ENCODE measurements at regions not wholly inside any gene's neighbourhood (a gene's known extent, or its start where the extent isn't known, plus 50 kb on each side); places are given as distances from the start of the nearest gene placed in this dataset.
"Not testable (repeated sequence)": the region's sequence is repeated elsewhere in the genome, so short reads cannot be mapped to it uniquely, and the experiment has no call there.

- no peak for DNase-seq (ENCODE audit: low read depth in 3 of 3)
These were observed 107.7 kb upstream of the VANGL1 start for GRCh38 chr1:115534106-115534505.

GRCh38 chr1:115531631-115532264 is 110.0 kb upstream of the VANGL1 start:
- no peak for DNase-seq (ENCODE audit: low read depth in 3 of 3)

GRCh38 chr1:115530407-115530806 is 111.4 kb upstream of the VANGL1 start:
- no peak for DNase-seq (ENCODE audit: low read depth in 3 of 3)

GRCh38 chr1:115529216-115529897 is 112.4 kb upstream of the VANGL1 start:
- no peak for DNase-seq (ENCODE audit: low read depth in 3 of 3)

DNA sequence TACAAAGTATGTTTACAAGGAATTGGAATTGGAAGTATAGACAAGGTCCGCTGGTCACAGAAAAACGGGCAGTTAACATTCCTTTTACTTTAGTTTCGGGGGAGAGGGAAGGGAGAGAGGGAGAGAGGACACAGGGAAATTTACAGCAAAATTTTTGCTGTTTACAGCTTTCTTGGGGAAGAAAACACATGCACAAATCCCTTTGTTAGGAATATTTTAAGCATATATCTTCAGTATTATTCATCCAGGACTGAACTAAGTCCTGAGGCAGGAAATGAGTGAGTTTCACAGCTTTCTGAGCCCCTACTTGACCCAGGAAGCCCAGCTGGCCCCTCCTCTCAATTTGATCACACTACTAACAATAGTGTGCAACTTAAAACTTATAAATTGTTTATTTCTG is 113.4 kb upstream of the VANGL1 start:
- DNase-seq (ENCODE audit: low read depth in 3 of 3) = not testable (repeated sequence)

DNA sequence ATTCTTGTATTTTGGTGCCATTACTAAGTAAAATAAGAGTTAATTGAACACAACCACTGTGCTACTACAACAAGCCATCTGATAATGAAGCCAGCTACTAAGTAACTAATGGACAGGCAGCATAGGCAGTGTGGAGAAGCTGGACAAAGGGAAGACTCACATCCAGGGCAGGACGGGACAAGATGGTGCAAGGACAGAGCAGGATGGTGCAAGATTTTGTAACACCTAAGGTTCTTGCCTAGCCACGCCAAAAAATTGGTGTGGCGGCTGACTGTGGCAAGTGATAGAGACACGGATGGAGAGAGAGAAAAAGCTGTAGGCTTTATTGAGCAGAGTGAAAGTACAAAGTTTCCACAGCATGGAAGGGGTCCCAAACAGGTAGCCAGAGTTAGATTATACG is 114.0 kb upstream of the VANGL1 start:
- no peak for DNase-seq (ENCODE audit: low read depth in 3 of 3)

DNA sequence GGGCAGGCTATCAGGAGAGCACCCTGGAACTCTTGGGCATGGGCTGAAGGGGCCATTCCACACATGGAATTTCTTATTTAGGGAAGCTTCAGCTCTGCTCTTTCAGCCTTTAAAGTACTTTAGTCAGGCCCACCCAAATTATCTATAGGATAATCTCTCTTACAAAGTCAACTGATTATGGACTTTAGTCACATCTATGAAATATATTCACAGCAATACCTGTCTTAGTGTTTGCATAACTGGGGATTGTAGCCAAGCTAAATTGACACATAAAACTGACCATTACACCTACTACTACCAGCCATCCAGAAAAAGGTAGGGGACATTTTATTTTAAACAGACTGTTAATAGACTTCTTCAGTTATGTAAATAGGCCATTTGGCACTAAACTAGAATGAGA is 114.9 kb upstream of the VANGL1 start:
- DNase-seq (ENCODE audit: low read depth in 3 of 3) = no peak

GRCh38 chr1:115524236-115524635 is 117.5 kb upstream of the VANGL1 start:
- no peak for DNase-seq (ENCODE audit: low read depth in 3 of 3)

GRCh38 chr1:115522386-115522785 is 119.4 kb upstream of the VANGL1 start:
- DNase-seq (ENCODE audit: low read depth in 3 of 3) = no peak

- no peak for DNase-seq (ENCODE audit: low read depth in 3 of 3)
These were observed 126.5 kb upstream of the VANGL1 start for GRCh38 chr1:115515270-115515669.

DNA sequence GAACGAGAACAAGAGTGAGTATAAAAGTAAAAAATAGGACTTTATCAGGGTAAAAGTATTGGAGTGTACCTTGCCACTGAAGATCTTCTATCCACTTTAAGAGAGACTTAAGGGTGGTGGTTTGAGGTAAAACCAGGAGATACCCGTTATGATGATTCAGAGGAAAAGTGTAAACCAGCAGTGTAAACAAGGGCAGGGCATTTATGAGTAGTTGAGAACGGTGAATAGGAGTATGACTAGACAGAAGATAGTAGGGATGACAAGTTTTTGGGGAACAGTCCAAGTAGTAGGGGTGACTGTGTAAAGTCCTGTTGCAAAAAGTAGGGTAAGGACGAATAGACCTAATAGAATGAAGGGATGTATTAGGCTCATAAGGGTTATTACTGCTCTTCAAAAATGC is 131.5 kb upstream of the VANGL1 start:
- DNase-seq (ENCODE audit: low read depth in 3 of 3) = not testable (repeated sequence)

DNA sequence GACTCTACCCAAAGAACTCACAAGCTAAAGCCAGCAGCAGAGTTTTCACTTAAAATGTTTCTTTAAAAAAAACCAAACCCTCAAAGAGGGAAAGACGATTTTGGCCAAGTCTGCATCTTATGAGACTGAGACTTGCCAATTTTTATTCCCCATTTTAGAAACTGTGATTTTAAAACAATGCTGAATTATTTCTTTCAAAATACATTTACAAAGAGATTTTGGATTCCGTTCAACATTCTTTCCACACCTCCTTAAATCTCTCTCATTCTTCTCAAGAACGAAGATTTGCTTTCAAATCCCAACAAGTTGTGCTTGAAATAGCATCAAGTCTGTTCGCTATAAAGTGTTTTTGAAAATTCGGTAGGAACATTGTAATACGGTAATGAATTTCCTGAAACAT is 133.9 kb upstream of the VANGL1 start:
- DNase-seq (ENCODE audit: low read depth in 3 of 3) = no peak

DNA sequence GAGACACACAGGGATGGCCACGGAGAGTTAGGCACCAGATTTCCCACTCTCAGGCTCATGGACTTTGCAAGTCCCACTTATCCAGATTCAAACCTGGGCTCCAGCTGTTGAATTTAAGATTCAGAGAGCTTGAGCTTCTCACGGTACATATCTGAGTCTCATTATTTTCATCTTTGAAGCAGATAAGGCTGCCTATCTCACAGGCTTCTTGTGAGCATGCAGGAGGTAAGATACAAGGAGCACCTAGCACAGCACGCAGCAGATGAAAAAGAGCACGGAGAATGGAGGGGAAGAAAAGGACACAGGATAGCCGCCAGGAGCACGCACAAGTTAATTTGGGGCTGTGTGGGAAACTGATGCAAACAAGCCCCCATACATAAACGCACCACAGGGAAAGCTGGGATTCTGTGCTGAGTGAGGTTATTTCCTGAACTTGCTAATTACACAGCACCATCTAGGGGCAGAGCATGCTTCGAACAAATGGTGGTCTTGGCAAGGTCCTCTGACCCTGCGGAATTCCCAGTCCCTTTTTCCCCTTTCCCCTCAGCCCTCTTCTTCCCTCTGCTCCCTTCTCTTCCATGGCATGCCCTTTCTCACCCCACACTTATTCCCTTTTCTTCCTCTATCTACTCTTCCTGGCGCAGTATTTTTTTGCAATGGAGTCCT is 134.7 kb upstream of the VANGL1 start:
- no peak for DNase-seq (ENCODE audit: low read depth in 3 of 3)

GRCh38 chr1:115506518-115506917 is 135.3 kb upstream of the VANGL1 start:
- DNase-seq (ENCODE audit: low read depth in 3 of 3) = no peak

GRCh38 chr1:115505148-115505571 is 136.6 kb upstream of the VANGL1 start:
- DNase-seq (ENCODE audit: low read depth in 3 of 3) = no peak

GRCh38 chr1:115502183-115502582 is 139.6 kb upstream of the VANGL1 start:
- not testable (repeated sequence) for DNase-seq (ENCODE audit: low read depth in 3 of 3)

DNA sequence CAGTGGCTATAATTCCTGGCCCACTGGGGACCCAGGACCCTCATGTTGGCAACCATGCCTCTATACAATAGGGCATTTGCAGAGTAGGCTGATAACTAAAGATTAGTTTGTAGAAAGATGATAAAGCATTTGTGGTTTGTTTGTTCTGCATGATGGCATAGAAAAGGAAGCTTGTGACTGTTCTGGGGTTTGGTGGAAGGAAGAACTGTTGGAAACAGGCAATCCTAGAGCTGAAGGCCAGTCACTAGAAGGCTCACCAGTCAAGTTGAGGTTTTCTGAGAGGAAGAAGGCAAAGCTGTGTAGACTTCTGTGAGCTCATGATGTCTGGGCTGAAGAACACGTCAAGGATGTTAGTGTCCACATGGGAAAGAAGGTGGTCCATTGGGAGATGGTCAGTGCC is 140.3 kb upstream of the VANGL1 start:
- no peak for DNase-seq (ENCODE audit: low read depth in 3 of 3)

DNA sequence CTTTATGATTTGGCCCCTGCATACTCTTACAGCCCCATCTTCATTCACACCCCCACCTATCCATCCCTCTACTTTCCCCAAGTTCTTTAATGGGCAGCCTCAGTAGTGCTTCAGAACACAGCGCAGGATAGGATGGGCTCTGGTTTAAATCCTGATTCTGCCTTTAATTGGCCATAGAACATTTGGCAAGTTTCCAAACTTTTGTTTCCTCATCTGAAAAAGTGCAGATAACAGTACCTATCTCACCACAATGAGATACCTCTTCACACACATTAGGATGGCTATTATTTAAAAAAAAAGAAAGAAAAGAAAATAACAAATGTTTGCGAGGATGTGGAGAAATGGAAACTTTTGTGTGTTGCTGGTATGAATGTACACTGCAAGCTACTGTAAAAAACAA is 142.5 kb upstream of the VANGL1 start:
- no peak for DNase-seq (ENCODE audit: low read depth in 3 of 3)

DNA sequence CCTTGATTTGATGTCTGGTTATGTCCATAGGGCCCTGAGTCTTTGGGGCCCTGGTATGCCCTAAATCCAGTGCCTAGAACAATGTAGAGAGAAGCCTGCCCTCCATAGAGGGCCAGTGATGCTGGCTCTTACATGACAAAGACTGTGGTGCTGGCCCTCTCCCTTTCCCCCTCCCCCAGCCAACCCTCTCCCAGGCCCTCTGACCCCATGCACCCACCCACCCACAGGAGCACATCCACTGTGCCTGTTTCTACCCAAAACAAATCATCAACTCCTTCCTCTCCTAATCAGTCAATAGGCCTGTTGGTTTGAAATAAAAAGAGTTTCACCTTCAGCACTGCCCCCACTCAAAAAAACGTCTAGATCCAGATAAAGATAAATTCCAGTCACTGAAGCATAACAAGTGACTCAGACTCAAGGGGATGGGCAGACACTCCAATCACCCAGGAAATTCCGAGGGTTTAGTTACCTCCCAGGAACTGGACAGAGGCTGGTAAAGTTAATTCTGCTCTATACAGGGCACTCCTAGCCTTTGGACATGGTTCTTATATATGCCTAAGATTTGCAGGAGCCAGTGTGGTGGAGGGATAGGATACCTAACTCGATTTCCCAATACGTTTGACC is 144.8 kb upstream of the VANGL1 start:
- DNase-seq (ENCODE audit: low read depth in 3 of 3) = no peak

GRCh38 chr1:115495625-115496024 is 146.1 kb upstream of the VANGL1 start:
- DNase-seq (ENCODE audit: low read depth in 3 of 3) = no peak

DNA sequence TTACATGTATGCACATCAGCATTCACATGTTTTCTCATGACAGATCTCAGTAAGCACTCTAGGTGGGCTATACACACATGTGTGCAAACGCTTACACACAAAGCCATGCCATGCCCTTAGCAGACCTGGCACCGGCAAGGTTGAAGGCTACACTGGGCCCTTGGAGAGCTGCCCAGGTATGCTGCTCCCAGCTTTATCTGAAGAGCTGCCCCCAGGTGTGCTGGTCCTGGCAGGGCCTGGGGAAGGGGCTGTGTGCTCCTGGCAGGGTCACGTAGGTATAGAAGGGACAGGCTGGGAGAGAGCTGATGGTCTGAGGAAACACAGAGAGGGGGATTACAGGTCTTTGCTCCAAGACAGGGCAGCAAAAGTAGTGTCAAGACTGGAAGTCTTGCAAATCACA is 146.7 kb upstream of the VANGL1 start:
- no peak for DNase-seq (ENCODE audit: low read depth in 3 of 3)

- DNase-seq (ENCODE audit: low read depth in 3 of 3) = no peak
These were observed 147.9 kb upstream of the VANGL1 start for GRCh38 chr1:115493834-115494233.

DNA sequence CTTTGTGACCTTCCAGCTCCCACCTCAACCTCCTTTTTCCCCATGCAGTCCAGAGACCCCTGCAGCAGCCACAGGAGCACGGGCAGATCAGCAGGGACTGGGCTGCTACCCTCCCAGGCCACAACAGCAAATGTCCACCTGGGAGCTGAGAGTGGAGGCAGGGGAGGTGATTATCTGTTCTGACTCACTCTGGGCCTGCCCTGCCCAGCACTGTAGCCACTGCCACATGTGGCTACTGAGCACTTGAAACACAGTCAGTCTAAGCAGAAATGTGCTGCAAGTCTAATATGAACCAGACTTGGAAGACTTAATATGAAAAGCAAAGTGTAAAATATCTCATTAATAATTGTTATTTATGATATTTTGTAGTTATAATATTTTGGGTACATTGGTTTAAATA is 148.9 kb upstream of the VANGL1 start:
- no peak for DNase-seq (ENCODE audit: low read depth in 3 of 3)

All from stimulated activated CD4-positive, alpha-beta T cell treated with anti-CD3 and anti-CD28 coated beads, TNF-alpha, amount 100 ng/mL, for 48 hours (primary cell).